ENCODE measurements at regions not wholly inside any gene's neighbourhood (a gene's known extent, or its start where the extent isn't known, plus 50 kb on each side); places are given as distances from the start of the nearest gene placed in this dataset.
"Not testable (repeated sequence)": the region's sequence is repeated elsewhere in the genome, so short reads cannot be mapped to it uniquely, and the experiment has no call there.

DNA sequence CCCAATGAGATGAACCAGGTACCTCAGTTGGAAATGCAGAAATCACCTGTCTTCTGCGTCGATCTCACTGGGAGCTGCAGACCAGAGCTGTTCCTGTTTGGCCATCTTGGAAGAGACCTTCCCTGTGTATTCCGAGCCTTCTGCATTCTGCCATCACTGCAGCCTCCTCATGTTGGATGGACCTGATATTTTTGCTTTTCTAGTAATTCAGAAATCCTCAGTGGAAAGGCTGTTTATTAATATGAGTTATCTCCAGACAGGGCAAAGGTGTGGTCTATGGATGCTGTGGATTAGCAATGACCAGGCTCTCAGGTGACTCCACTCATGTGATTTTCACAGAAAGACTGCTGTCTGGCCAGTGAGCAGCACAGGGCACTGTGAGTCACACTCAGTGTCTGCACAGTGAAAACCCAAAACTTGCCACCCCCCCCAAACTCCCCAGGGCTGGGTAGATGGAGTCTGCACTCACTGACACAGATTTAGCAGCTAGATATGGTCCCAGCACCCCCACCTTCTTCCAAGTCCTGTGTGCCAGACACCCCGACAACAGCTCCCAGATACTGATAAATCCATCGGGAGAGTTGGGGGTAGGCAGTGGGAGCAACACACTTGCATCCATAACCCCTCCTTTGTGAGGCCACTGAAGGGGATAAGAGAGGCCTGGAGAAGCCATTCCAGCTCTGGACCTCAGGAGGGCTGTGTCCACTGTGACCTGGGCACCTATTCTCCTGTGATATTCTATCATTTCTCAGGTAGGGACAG lies 75.2 kb upstream of the TOP3B start:
- no peak for DNase-seq (ENCODE audit: low read depth)

DNA sequence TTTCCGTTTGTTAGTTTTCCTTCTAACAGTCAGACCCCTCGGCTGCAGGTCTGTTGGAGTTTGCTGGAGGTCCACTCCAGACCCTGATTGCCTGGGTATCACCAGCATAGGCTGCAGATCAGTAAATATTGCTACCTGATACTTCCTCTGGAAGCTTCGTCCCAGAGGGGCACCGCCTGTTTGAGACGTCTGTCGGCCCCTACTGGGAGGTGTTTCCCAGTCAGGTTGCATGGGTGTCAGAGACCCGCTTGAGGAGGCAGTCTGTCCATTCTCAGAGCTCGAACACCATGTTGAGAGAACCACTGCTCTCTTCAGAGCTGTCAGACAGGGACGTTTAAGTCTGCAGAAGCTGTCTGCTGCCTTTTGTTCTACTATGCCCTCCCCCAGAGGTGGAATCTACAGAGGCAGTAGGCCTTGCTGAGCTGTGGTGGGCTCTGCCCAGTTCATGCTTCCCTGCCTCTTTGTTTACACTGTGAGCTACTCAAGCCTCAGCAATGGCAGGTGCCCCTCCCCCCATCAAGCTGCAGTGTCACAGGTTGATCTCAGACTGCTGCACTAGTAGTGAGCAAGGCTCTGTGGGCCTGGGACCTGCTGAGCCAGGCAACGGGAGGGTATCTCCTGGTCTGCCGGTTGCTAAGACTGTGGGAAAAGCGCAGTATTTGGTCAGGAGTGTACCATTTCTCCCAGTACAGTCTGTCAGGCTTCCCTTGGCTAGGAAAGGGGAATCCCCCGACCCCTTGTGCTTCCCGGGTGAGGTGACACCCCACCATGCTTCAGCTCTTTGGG lies 74.4 kb upstream of the TOP3B start:
- DNase-seq (ENCODE audit: low read depth), result not testable (repeated sequence)

DNA sequence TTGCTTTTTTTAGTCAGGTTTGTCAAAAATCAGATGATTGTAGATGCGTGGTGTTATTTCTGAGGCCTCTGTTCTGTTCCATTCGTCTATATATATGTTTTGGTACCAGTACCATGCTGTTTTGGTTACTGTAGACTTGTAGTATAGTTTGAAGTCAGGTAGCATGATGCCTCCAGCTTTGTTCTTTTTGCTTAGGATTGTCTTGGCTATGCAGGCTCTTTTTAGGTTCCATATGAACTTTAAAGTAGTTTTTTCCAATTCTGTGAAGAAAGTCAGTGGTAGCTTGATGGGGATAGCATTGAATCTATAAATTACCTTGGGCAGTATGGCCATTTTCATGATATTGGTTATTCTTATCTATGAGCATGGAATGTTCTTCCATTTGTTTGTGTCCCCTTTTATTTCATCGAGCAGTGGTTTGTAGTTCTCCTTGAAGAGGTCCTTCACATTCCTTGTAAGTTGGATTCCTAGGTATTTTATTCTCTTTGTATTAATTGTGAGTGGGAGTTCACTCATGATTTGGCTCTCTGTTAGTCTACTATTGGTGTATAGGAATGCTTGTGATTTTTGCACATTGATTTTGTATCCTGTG lies 70.1 kb upstream of the TOP3B start:
- not testable (repeated sequence) for DNase-seq (ENCODE audit: low read depth)

- DNase-seq (ENCODE audit: low read depth), result not testable (repeated sequence)
Measured at GRCh38 chr22:22051032-22051431, 68.4 kb upstream of the TOP3B start.

GRCh38 chr22:22050141-22050775 lies 67.7 kb upstream of the TOP3B start:
- no peak for DNase-seq (ENCODE audit: low read depth)

- no peak for DNase-seq (ENCODE audit: low read depth)
Measured at GRCh38 chr22:22049684-22050083, 67.1 kb upstream of the TOP3B start.

GRCh38 chr22:22048981-22049531 lies 66.5 kb upstream of the TOP3B start:
- DNase-seq (ENCODE audit: low read depth), result no peak

DNA sequence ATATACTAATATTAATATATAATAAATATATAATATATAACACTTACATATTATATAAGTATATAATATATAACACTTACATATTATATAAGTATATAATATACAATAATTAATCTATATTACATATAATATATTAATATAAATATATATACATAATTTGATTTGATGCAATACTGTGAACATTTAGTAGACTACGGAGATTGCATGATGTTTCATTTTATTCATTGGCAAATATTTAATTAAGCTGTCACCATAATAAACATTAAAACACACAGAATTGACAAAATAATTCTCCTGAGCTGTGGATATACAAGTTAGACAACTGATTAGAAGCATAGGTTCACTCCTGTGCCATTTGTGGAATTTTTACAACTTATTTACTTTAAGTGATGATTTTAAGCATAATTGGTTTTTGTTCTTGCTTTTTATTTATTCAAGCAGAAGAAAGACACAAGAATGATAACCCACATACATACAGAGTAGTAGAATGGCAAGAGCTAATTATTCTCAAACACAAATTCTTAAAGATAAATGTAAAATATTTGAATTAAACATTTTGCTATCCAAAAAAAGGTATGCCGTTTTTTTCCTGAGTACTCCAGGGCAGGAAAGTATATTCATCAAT lies 65.8 kb upstream of the TOP3B start:
- DNase-seq (ENCODE audit: low read depth), result no peak

DNA sequence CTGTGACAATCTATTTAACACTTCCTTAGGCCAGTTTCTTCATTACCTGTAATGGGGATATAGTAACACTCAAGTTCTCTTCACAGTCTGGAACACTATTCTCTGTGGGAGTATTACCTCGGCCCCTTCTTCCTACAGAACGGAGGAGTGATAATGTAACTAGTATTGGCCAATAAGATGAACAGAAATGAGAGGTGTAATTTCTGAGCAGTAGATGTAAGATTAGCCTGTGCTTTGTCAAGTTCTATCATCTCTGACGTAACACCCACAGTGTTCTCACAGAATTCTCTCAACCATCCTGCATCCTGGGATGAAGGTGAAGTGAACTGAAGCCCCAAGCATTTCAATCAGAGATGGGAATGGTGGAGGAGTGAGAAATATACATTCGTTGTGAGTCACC lies 65.2 kb upstream of the TOP3B start:
- DNase-seq (ENCODE audit: low read depth), result no peak

DNA sequence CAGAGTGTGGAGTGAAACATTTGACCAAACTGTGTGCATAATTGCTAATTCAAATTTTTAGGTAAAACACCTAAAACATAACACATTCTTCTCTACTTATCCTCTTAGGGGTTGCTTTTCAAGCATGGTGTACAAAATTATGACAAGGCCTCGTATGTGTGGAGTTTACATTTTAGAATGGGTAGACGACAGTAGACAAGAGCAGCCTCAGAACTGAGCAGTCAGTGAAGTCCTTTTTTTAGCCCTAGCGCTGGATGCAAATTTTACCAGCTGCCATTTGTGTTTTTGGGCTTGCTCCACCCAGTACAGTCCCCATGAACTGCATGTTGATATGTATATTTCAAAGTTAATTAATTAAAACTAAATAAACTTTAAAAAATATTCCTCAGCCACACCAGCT lies 64.7 kb upstream of the TOP3B start:
- no peak for DNase-seq (ENCODE audit: low read depth)

GRCh38 chr22:22046370-22046769 lies 63.8 kb upstream of the TOP3B start:
- DNase-seq (ENCODE audit: low read depth), result no peak

GRCh38 chr22:22045571-22046335 lies 63.2 kb upstream of the TOP3B start:
- no peak for DNase-seq (ENCODE audit: low read depth)

- DNase-seq (ENCODE audit: low read depth), result no peak
Measured at GRCh38 chr22:22044153-22044552, 61.6 kb upstream of the TOP3B start.

DNA sequence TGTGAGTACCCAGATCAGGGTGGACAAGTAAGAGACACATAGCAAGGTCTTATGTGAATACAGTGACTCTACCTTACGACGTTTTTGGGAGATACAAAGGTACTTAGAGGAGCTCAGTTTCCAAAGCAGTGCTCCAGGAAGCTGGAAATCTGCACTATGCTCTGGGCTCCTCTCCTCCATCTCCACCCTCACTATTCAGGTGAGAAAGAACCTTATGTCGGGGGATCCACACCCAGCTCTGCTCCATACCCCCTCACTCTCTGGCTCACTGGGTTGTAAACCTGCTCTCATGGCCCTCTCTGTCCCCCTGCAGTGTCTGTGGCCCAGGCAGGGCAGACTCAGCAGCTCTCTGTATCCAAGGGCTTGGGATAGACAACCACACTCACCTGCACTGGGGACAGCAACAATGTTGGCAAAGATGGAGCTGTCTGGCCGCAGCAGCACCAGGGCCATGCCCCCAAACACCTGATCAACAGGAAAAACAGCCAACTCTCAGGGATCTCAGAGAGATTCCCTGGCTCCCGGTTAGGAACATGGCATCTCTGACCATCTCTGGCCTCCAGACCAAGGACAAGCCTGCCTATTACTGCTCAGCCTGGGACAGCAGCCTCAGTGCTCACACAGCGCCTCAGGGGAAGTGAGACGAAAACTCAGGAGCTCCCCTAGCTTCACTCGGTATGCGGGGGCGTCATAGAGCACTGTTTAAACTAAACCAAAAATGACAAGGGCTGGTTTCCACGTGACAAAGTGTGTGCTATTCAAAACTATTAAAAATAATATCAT lies 60.9 kb upstream of the TOP3B start:
- DNase-seq (ENCODE audit: low read depth), result no peak

- no peak for DNase-seq (ENCODE audit: low read depth)
Measured at GRCh38 chr22:22042599-22043295, 60.2 kb upstream of the TOP3B start.

DNA sequence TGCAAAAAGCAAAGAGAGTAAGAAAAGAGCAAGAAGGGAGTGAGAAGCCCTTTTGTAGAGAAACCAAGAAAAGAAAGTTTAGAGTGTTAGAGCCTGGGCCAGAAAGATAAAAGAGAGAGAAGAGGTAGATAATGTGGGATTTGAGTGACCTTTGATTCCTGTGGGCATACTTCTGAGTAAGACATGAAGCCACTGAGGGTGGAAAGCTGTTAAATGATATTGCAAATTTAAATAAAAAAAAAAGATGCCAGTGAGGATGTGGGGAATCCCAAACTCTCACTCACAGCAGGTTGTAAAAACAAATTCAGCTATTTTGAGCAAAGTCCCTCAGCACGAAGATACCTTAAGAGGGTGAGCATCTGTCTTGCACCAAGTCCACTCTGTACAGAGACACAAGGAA lies 59.4 kb upstream of the TOP3B start:
- no peak for DNase-seq (ENCODE audit: low read depth)

GRCh38 chr22:22040908-22041307 lies 58.3 kb upstream of the TOP3B start:
- DNase-seq (ENCODE audit: low read depth), result no peak

DNA sequence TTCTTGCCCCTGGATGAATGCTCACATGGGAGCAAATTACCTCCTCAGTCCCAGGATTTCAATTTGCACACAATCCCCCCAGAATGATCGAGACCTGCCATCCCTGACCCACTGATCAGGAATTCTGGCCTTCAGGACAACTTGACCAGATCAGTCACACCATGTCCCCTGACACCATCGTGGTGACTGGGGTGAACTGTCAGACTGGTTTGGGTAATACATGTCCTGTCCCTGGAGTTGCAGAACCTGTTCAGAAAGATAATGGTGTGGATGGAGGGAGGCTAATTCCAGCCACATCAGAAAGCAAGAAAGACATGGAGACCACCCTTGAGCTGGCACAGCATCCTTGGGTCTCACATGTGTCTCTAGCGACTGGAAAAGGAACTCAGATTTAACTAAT lies 57.9 kb upstream of the TOP3B start:
- DNase-seq (ENCODE audit: low read depth), result no peak

DNA sequence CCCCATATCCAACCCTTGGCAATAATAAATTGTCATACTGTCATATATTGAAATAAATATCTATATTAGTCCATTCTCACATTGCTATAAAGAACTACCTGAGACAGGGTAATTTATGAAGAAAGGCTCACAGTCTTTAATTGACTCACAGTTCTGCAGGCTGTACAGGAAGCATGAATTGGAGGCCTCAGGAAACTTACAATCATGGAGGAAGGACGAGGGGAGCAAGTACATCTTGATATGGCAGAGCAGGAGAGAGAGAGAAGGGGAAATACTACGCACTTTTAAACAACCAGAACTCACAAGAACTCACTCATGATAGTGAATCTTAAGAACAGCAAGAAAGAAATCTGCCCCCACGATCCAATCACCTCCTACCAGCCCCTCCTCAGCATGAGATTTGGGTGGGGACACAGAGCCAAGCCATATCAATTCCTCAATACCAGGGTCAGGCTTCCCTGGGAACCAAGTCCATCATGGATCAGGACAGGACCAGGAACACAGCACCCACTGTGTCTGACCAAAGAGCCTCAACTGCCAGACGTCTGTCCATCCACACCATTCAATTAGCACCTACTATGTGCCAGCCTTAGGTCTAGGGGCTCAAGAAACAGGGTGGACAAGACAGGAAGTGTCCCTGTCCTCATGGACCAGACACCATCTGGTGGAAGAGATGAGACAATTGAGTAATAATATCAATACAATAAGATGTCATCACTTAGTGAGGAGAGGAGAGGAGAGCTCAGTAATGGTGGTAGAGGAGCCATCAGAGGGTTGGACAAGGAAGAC lies 56.9 kb upstream of the TOP3B start:
- no peak for DNase-seq (ENCODE audit: low read depth)

Data from Daoy (cell line).